ENCODE measurements at regions not wholly inside any gene's neighbourhood (a gene's known extent, or its start where the extent isn't known, plus 50 kb on each side); places are given as distances from the start of the nearest gene placed in this dataset.

GRCh38 chr5:40141896-40142295, 537.8 kb upstream of the PTGER4 start:
- no peak overlapping the region for H3K4me2 ChIP-seq (ENCODE audit: low read length)
- intact Hi-C loops (cut with micrococcal nuclease) = no loop called here
- no peaks in the 10 kb centered on the region for H4K20me1 ChIP-seq (ENCODE audit: low read length)
- H3F3A ChIP-seq (ENCODE audit: low read length, unreplicated experiment) = no peaks in the 10 kb centered on the region
- H3K79me2 ChIP-seq (ENCODE audit: low read length) = no peaks in the 10 kb centered on the region
- H3K27me3 ChIP-seq (ENCODE audit: low read length) = no peaks in the 10 kb centered on the region
- H3K36me3 ChIP-seq (ENCODE audit: low read depth, low read length) = no peaks in the 10 kb centered on the region
- H3K4me1 ChIP-seq (ENCODE audit: insufficient read depth, low read length) = no peaks in the 10 kb centered on the region
- no peak overlapping the region for H3K4me3 ChIP-seq (ENCODE audit: low read length)
- TF ChIP-seq CTCF (conservative IDR thresholded peaks at IDR 0.05; ENCODE audit: low read depth, low read length) = no peak
- TF ChIP-seq EZH2 (IDR thresholded peaks at IDR 0.05; ENCODE audit: low read length, unreplicated experiment) = no peak
- no peak for TF ChIP-seq EZH2phosphoT487 (IDR thresholded peaks at IDR 0.05; ENCODE audit: borderline replicate concordance, low read length)
- ChIA-PET CTCF (no interaction called here), POLR2A (ENCODE audit: unreplicated experiment) (no interaction called here)
- ATAC-seq (no peak), DNase-seq (no peak)
- H3K9me2 ChIP-seq (replicated peaks; ENCODE audit: low read length) = no peaks in the 10 kb centered on the region
- no peak overlapping the region for H2AFZ ChIP-seq (ENCODE audit: low read length)
- BruUV-seq (replicated peaks) = no TSS peak
- H3K9me3 ChIP-seq (ENCODE audit: low read length) = no peaks in the 10 kb centered on the region
- H3K27ac ChIP-seq (ENCODE audit: low read length) = no peak overlapping the region
- no peak overlapping the region for H3K9ac ChIP-seq (ENCODE audit: low read length)

- ChIA-PET CTCF (no interaction called here), POLR2A (ENCODE audit: unreplicated experiment) (no interaction called here)
- no TSS peak for BruUV-seq (replicated peaks)
These were observed 538.3 kb upstream of the PTGER4 start for GRCh38 chr5:40141418-40141817.

GRCh38 chr5:40137223-40137622, 542.5 kb upstream of the PTGER4 start:
- no peaks in the 10 kb centered on the region for H3K9me2 ChIP-seq (replicated peaks; ENCODE audit: low read length)
- H3K79me2 ChIP-seq (ENCODE audit: low read length) = no peaks in the 10 kb centered on the region
- intact Hi-C loops (cut with micrococcal nuclease) = no loop called here
- H4K20me1 ChIP-seq (ENCODE audit: low read length) = no peaks in the 10 kb centered on the region
- H3K27me3 ChIP-seq (ENCODE audit: low read length) = no peaks in the 10 kb centered on the region
- H3K36me3 ChIP-seq (ENCODE audit: low read depth, low read length) = no peaks in the 10 kb centered on the region
- no peaks in the 10 kb centered on the region for H3F3A ChIP-seq (ENCODE audit: low read length, unreplicated experiment)
- H3K4me3 ChIP-seq (ENCODE audit: low read length) = no peak overlapping the region
- no peak overlapping the region for H2AFZ ChIP-seq (ENCODE audit: low read length)
- no peak for ATAC-seq
- no peak for DNase-seq
- H3K4me1 ChIP-seq (ENCODE audit: insufficient read depth, low read length) = no peaks in the 10 kb centered on the region
- no TSS peak for BruUV-seq (replicated peaks)
- H3K9ac ChIP-seq (ENCODE audit: low read length) = no peak overlapping the region
- no peaks in the 10 kb centered on the region for H3K9me3 ChIP-seq (ENCODE audit: low read length)
- H3K4me2 ChIP-seq (ENCODE audit: low read length) = no peak overlapping the region
- ChIA-PET CTCF (no interaction called here), POLR2A (ENCODE audit: unreplicated experiment) (no interaction called here)
- no peak for TF ChIP-seq EZH2 (IDR thresholded peaks at IDR 0.05; ENCODE audit: low read length, unreplicated experiment)
- TF ChIP-seq CTCF (conservative IDR thresholded peaks at IDR 0.05; ENCODE audit: low read depth, low read length) = no peak
- no peak for TF ChIP-seq EZH2phosphoT487 (IDR thresholded peaks at IDR 0.05; ENCODE audit: borderline replicate concordance, low read length)
- no peak overlapping the region for H3K27ac ChIP-seq (ENCODE audit: low read length)

More at GRCh38 chr5:40141418-40141817, 538.3 kb upstream of the PTGER4 start:
- Histone ChIP-seq H3K9ac (ENCODE audit: low read length) (no peak overlapping the region), H3K9me3 (ENCODE audit: low read length) (no peaks in the 10 kb centered on the region), H3K27me3 (ENCODE audit: low read length) (no peaks in the 10 kb centered on the region), H3K4me2 (ENCODE audit: low read length) (no peak overlapping the region), H4K20me1 (ENCODE audit: low read length) (no peaks in the 10 kb centered on the region), H3K4me3 (ENCODE audit: low read length) (no peak overlapping the region), H3F3A (ENCODE audit: low read length, unreplicated experiment) (no peaks in the 10 kb centered on the region), H3K79me2 (ENCODE audit: low read length) (no peaks in the 10 kb centered on the region), H2AFZ (ENCODE audit: low read length) (no peak overlapping the region), H3K4me1 (ENCODE audit: insufficient read depth, low read length) (no peaks in the 10 kb centered on the region), H3K9me2 (replicated peaks; ENCODE audit: low read length) (no peaks in the 10 kb centered on the region), H3K27ac (ENCODE audit: low read length) (no peak overlapping the region), H3K36me3 (ENCODE audit: low read depth, low read length) (no peaks in the 10 kb centered on the region)
- no peak for TF ChIP-seq CTCF (conservative IDR thresholded peaks at IDR 0.05; ENCODE audit: low read depth, low read length)
- TF ChIP-seq EZH2phosphoT487 (IDR thresholded peaks at IDR 0.05; ENCODE audit: borderline replicate concordance, low read length) = no peak
- no peak for TF ChIP-seq EZH2 (IDR thresholded peaks at IDR 0.05; ENCODE audit: low read length, unreplicated experiment)
- ATAC-seq (no peak), DNase-seq (no peak)
- intact Hi-C loops (cut with micrococcal nuclease) = no loop called here
